ENCODE measurements at regions not wholly inside any gene's neighbourhood (a gene's known extent, or its start where the extent isn't known, plus 50 kb on each side); places are given as distances from the start of the nearest gene placed in this dataset.

- Histone ChIP-seq H3K18ac (ENCODE audit: insufficient read length, low read depth, low read length) (no peak overlapping the region), H2BK15ac (ENCODE audit: low read depth, low read length) (no peak overlapping the region), H3K79me1 (ENCODE audit: insufficient read depth, low read depth, low read length, poor library complexity, severe bottlenecking) (no peaks in the 10 kb centered on the region), H3K23me2 (ENCODE audit: insufficient read length, low read depth, low read length, poor library complexity, severe bottlenecking) (no peaks in the 10 kb centered on the region), H3K9me3 (ENCODE audit: control insufficient read depth, low read depth, low read length) (no peaks in the 10 kb centered on the region), H3K14ac (ENCODE audit: insufficient read depth, low read length) (no peak overlapping the region), H4K5ac (ENCODE audit: insufficient read length, low read depth, low read length) (no peak overlapping the region), H3K4me1 (ENCODE audit: insufficient read depth, low read length) (no peaks in the 10 kb centered on the region), H2AK5ac (ENCODE audit: insufficient read length, low read length) (no peak overlapping the region), H3K9ac (ENCODE audit: extremely low read depth, insufficient read length, low read length) (no peak overlapping the region), H3K79me2 (ENCODE audit: insufficient read depth, low read length) (no peaks in the 10 kb centered on the region), H3K56ac (ENCODE audit: insufficient read length, low read depth, low read length) (no peak overlapping the region), H3K23ac (ENCODE audit: insufficient read length, low read depth, low read length) (no peak overlapping the region), H3K4me2 (ENCODE audit: insufficient read depth, insufficient read length, low read length) (no peak overlapping the region), H4K20me1 (ENCODE audit: control insufficient read depth, insufficient read depth, insufficient read length) (no peaks in the 10 kb centered on the region), H3K27me3 (ENCODE audit: insufficient read depth, low read length) (no peaks in the 10 kb centered on the region), H4K8ac (replicated peaks; ENCODE audit: insufficient read length, low read depth, low read length) (no peak overlapping the region), H2BK20ac (ENCODE audit: low read depth, low read length, poor library complexity, severe bottlenecking) (no peak overlapping the region), H2BK5ac (ENCODE audit: insufficient read length, low read length) (no peak overlapping the region), H4K91ac (ENCODE audit: insufficient read length, low read depth, low read length) (no peak overlapping the region), H3K27ac (ENCODE audit: insufficient read length, low read depth, low read length) (no peak overlapping the region), H2BK120ac (ENCODE audit: low read depth, low read length, poor library complexity, severe bottlenecking) (no peak overlapping the region), H2AFZ (ENCODE audit: low read length) (no peak overlapping the region), H3K4ac (ENCODE audit: low read depth, low read length) (no peak overlapping the region), H3T11ph (ENCODE audit: low read length) (no peak overlapping the region), H2BK12ac (ENCODE audit: insufficient read length, low read depth, low read length) (no peak overlapping the region)
- 0 out of 5 replicates have a peak, but pooled peaks cover 0 to 4% of the 10 kb centered on the region in 2 experiments for H3K9me3 Mint-ChIP-seq
- no peaks in the 10 kb centered on the region for H3K27me3 Mint-ChIP-seq (ENCODE audit: low read depth)
- no peak for DNase-seq
- no CpG with 5 or more reads among the region's 7 CpGs for WGBS (ENCODE audit: extremely low coverage, insufficient read length, low lambda C conversion rate)
- H3K4me1 Mint-ChIP-seq = peaks cover 7 to 8% of the 10 kb centered on the region in 2 experiments; a peak in 3 of 4 replicates
- H3K36me3 Mint-ChIP-seq (ENCODE audit: insufficient read depth in 1 of 3, low read depth in 3 of 3) = no peaks in the 10 kb centered on the region
- no peak overlapping the region for H3K4me3 Mint-ChIP-seq
- no peak for TF ChIP-seq CTCF (conservative IDR thresholded peaks at IDR 0.05)
- H3K27ac Mint-ChIP-seq = no peak overlapping the region
Measured at GRCh38 chr12:126506426-126507182, 1441.4 kb downstream of the AACS start.

Data from H9 (cell line).